A549 (cell line): ENCODE measurements at regions not wholly inside any gene's neighbourhood (a gene's known extent, or its start where the extent isn't known, plus 50 kb on each side); places are given as distances from the start of the nearest gene placed in this dataset.

Experiments
- BHLHE40 ChIP-seq: IDR thresholded peaks from 2 replicates; pipeline ENCODE4 v1.6.1; 2012; ENCODE audit warnings: low read depth, low read length, inconsistent platforms
- CTCF ChIP-seq: fragments of >200 bp; sonication (Bioruptor Twin); formaldehyde crosslinking; IDR thresholded peaks from 3 replicates; pipeline ENCODE4 v1.5.1; 2016
- EHMT2 ChIP-seq: fragments of 200-600 bp; sonication (generic); IDR thresholded peaks from 2 replicates; pipeline ENCODE4 v1.6.1; 2016; ENCODE audit warnings: antibody characterized with exemption, low read depth, mild to moderate bottlenecking, moderate library complexity
- ELK1 ChIP-seq: fragments of 150-350 bp; IDR thresholded peaks from 2 replicates; pipeline ENCODE4 v1.6.1; 2014; ENCODE audit warnings: low read depth, mild to moderate bottlenecking, low read length

- TF ChIP-seq BHLHE40 (no peak), EHMT2 (no peak), CTCF (no peak), ELK1 (no peak)
These were observed 195.7 kb downstream of the EDN1 start for GRCh38 chr6:12485837-12486236.
